IMR-90 (cell line): ENCODE measurements at regions not wholly inside any gene's neighbourhood (a gene's known extent, or its start where the extent isn't known, plus 50 kb on each side); places are given as distances from the start of the nearest gene placed in this dataset.

Experiments
- ATAC-seq: fragments of 200-7000 bp; cut with Tn5 transposase; 2 replicates; pipeline ENCODE4 v1.9.1; 2020; ENCODE audit warnings: low read depth, mild to moderate bottlenecking, moderate library complexity
- BruUV-seq: library from RNA; stranded (reverse); fragments of 400-500 nt; replicated peaks from 2 replicates; lab custom pipeline; 2021; lab: Mats Ljungman, UMichigan
- CTCF ChIA-PET: fragments of 300-600 bp; formaldehyde crosslinking; extraction: SDS; loops from one replicate; lab custom pipeline; 2021; ENCODE audit warnings: antibody characterized with exemption; lab: Yijun Ruan, JAX
- POLR2A ChIA-PET: fragments of 300-600 bp; sonication (Branson Sonifier 250); formaldehyde crosslinking; loops from one replicate; lab custom pipeline; 2022; ENCODE audit warnings: antibody characterized with exemption; ENCODE audit not compliant: unreplicated experiment; lab: Charles Lee
- DNase-seq: peaks from one replicate; pipeline ENCODE4 v3.0.0; 2013
- H2AFZ ChIP-seq: replicated peaks from 2 replicates; pipeline ENCODE3; 2013; ENCODE audit warnings: low read length, mild to moderate bottlenecking; ENCODE audit not compliant: poor library complexity
- H2AK5ac ChIP-seq: 2 replicates; pipeline ENCODE4 v1.6.1; 2013; ENCODE audit warnings: low read depth, low read length, inconsistent platforms
- H2AK9ac ChIP-seq: replicated peaks from 2 replicates; pipeline ENCODE3; 2013; ENCODE audit warnings: mild to moderate bottlenecking, low read depth, low read length, moderate library complexity; ENCODE audit not compliant: poor library complexity
- H2BK120ac ChIP-seq: 2 replicates; pipeline ENCODE4 v1.6.1; 2013; ENCODE audit warnings: low read depth, low read length, inconsistent platforms
- H2BK15ac ChIP-seq: 3 replicates; pipeline ENCODE4 v1.6.1; 2013; ENCODE audit warnings: low read depth, low read length, inconsistent platforms
- H2BK20ac ChIP-seq: 2 replicates; pipeline ENCODE4 v1.6.1; 2013; ENCODE audit warnings: low read depth, mild to moderate bottlenecking, inconsistent platforms, low read length, moderate library complexity
- H2BK5ac ChIP-seq: 2 replicates; pipeline ENCODE4 v1.6.1; 2013; ENCODE audit warnings: mild to moderate bottlenecking, low read depth, low read length, inconsistent platforms; ENCODE audit not compliant: poor library complexity, severe bottlenecking
- H3K14ac ChIP-seq: replicated peaks from 2 replicates; pipeline ENCODE4 v1.6.1; 2013; ENCODE audit warnings: low read depth, low read length, inconsistent platforms
- H3K18ac ChIP-seq: 2 replicates; pipeline ENCODE4 v1.6.1; 2013; ENCODE audit warnings: low read depth, low read length, control low read depth
- H3K23ac ChIP-seq: 2 replicates; pipeline ENCODE4 v1.6.1; 2013; ENCODE audit warnings: low read depth, low read length, inconsistent platforms
- H3K27ac ChIP-seq: 2 replicates; pipeline ENCODE4 v1.5.1; 2013; ENCODE audit warnings: mild to moderate bottlenecking, control low read depth, low read length; ENCODE audit not compliant: insufficient read depth
- H3K27me3 ChIP-seq: 2 replicates; pipeline ENCODE4 v1.6.1; 2013; ENCODE audit warnings: low read length; ENCODE audit not compliant: control insufficient read depth, insufficient read depth
- H3K36me3 ChIP-seq: 2 replicates; pipeline ENCODE4 v1.6.1; 2013; ENCODE audit warnings: low read length, mixed read lengths; ENCODE audit not compliant: control insufficient read depth, insufficient read depth
- H3K4ac ChIP-seq: 2 replicates; pipeline ENCODE4 v1.6.1; 2013; ENCODE audit warnings: low read depth, low read length, inconsistent platforms
- H3K4me1 ChIP-seq: 2 replicates; pipeline ENCODE4 v1.6.1; 2013; ENCODE audit warnings: low read length, mixed read lengths; ENCODE audit not compliant: control insufficient read depth, insufficient read depth
- H3K4me2 ChIP-seq: 2 replicates; pipeline ENCODE4 v1.6.1; 2013; ENCODE audit warnings: low read depth, mild to moderate bottlenecking, control low read depth, low read length, moderate library complexity
- H3K4me3 ChIP-seq: 2 replicates; pipeline ENCODE4 v1.5.1; 2013; ENCODE audit warnings: low read depth, mild to moderate bottlenecking, control low read depth, low read length, moderate library complexity; ENCODE audit not compliant: insufficient read depth
- H3K56ac ChIP-seq: 2 replicates; pipeline ENCODE4 v1.6.1; 2013; ENCODE audit warnings: low read length, inconsistent platforms; ENCODE audit not compliant: insufficient read depth; ENCODE audit errors: extremely low read depth
- H3K79me1 ChIP-seq, 2 experiments: 2 replicates each; pipeline ENCODE4 v1.6.1; 2013; ENCODE audit warnings: low read length in 2 of 2, inconsistent platforms in 1 of 2, low read depth in 1 of 2
- H3K9ac ChIP-seq: 2 replicates; pipeline ENCODE4 v1.6.1; 2013; ENCODE audit warnings: low read depth, low read length, control low read depth
- H3K9me1 ChIP-seq: 2 replicates; pipeline ENCODE4 v1.6.1; 2013; ENCODE audit warnings: low read length, inconsistent platforms; ENCODE audit not compliant: insufficient read depth
- H3K9me3 ChIP-seq: 2 replicates; pipeline ENCODE4 v1.6.1; 2013; ENCODE audit warnings: low read length; ENCODE audit not compliant: control insufficient read depth, insufficient read depth
- H4K20me1 ChIP-seq: 2 replicates; pipeline ENCODE4 v1.6.1; 2013; ENCODE audit warnings: low read length, inconsistent platforms; ENCODE audit not compliant: insufficient read depth
- H4K5ac ChIP-seq: 2 replicates; pipeline ENCODE4 v1.6.1; 2013; ENCODE audit warnings: mild to moderate bottlenecking, low read depth, low read length, control low read depth
- H4K8ac ChIP-seq, 2 experiments: 2 replicates each; pipeline ENCODE4 v1.6.1; 2013; ENCODE audit warnings: low read depth in 2 of 2, low read length in 2 of 2, control low read depth in 1 of 2, inconsistent platforms in 1 of 2
- H4K91ac ChIP-seq: 2 replicates; pipeline ENCODE4 v1.6.1; 2013; ENCODE audit warnings: low read depth, low read length, inconsistent platforms; ENCODE audit not compliant: insufficient read depth
- BHLHE40 ChIP-seq: fragments of 150-350 bp; IDR thresholded peaks from 2 replicates; pipeline ENCODE4 v1.6.1; 2016; ENCODE audit warnings: mild to moderate bottlenecking, low read depth, low read length
- CEBPB ChIP-seq: IDR thresholded peaks from 2 replicates; pipeline ENCODE4 v1.6.1; 2012; ENCODE audit warnings: low read depth, low read length, improper control_type of control experiment
- CTCF ChIP-seq: conservative IDR thresholded peaks from 2 replicates; pipeline ENCODE4 v1.5.1; 2012; ENCODE audit warnings: mild to moderate bottlenecking, low read depth, low read length, improper control_type of control experiment
- ELK1 ChIP-seq: fragments of 150-350 bp; IDR thresholded peaks from 2 replicates; pipeline ENCODE4 v1.6.1; 2016; ENCODE audit warnings: low read depth, mild to moderate bottlenecking, low read length, moderate library complexity, borderline replicate concordance
- FOS ChIP-seq: fragments of 150-350 bp; IDR thresholded peaks from 2 replicates; pipeline ENCODE4 v1.6.1; 2016; ENCODE audit warnings: low read depth, low read length
- MAFK ChIP-seq: IDR thresholded peaks from 2 replicates; pipeline ENCODE4 v1.6.1; 2012; ENCODE audit warnings: low read depth, low read length, improper control_type of control experiment
- MAZ ChIP-seq: IDR thresholded peaks from 2 replicates; pipeline ENCODE4 v1.6.1; 2012; ENCODE audit warnings: low read depth, mild to moderate bottlenecking, low read length, improper control_type of control experiment, moderate library complexity, borderline replicate concordance
- MXI1 ChIP-seq: IDR thresholded peaks from 2 replicates; pipeline ENCODE4 v1.6.1; 2012; ENCODE audit warnings: low read depth, mild to moderate bottlenecking, low read length, moderate library complexity, borderline replicate concordance
- NFE2L2 ChIP-seq: fragments of 150-350 bp; IDR thresholded peaks from 2 replicates; pipeline ENCODE4 v1.6.1; 2016; ENCODE audit warnings: low read depth, mild to moderate bottlenecking, low read length
- POLR2A ChIP-seq: IDR thresholded peaks from 2 replicates; pipeline ENCODE4 v1.6.1; 2012; ENCODE audit warnings: mild to moderate bottlenecking, low read depth, low read length
- RAD21 ChIP-seq: IDR thresholded peaks from 2 replicates; pipeline ENCODE4 v1.6.1; 2012; ENCODE audit warnings: low read length, improper control_type of control experiment
- RCOR1 ChIP-seq: IDR thresholded peaks from 2 replicates; pipeline ENCODE4 v1.6.1; 2012; ENCODE audit warnings: mild to moderate bottlenecking, low read length, improper control_type of control experiment; ENCODE audit not compliant: insufficient replicate concordance
- RFX5 ChIP-seq: IDR thresholded peaks from 2 replicates; pipeline ENCODE4 v1.8.0; 2012; ENCODE audit warnings: low read depth, mild to moderate bottlenecking, low read length, moderate library complexity
- SMC3 ChIP-seq: fragments of 150-350 bp; IDR thresholded peaks from 2 replicates; pipeline ENCODE4 v1.6.1; 2016; ENCODE audit warnings: low read depth, mild to moderate bottlenecking, antibody characterized with exemption, low read length, moderate library complexity
- USF2 ChIP-seq: fragments of 150-350 bp; IDR thresholded peaks from 2 replicates; pipeline ENCODE4 v1.6.1; 2017; ENCODE audit warnings: mild to moderate bottlenecking, antibody characterized with exemption, low read length, low read depth
- WGBS, 2 experiments: methylation state at CpG; one replicate each; pipeline versions ENCODE4 v1.1.5 to v1.1.7; 2013; ENCODE audit warnings: missing lambda C conversion rate in 2 of 2; ENCODE audit not compliant: insufficient read length in 1 of 2; ENCODE audit errors: extremely low coverage in 2 of 2; 5-methylcytosine and 5-hydroxymethylcytosine counted together
- dilution Hi-C: fragments of 300-500 bp; cut with HindIII; formaldehyde crosslinking; loops from one replicate; pipeline ENCODE4 v1.14.3; 2018; ENCODE audit warnings: low sequenced_read_pairs; ENCODE audit not compliant: unreplicated experiment
- in situ Hi-C: fragments of 300-500 bp; cut with MboI; formaldehyde crosslinking; loops from 3 replicates; pipeline ENCODE4 v1.14.3; 2019; ENCODE audit warnings: low sequenced_read_pairs, inconsistent platforms, mixed read lengths
- intact Hi-C: fragments of 100-400 bp; cut with micrococcal nuclease; formaldehyde crosslinking; loops from 2 replicates; pipeline ENCODE4 v1.10.0; 2022

- H3K27ac ChIP-seq: no peak overlapping the region
- no peak for TF ChIP-seq RFX5
- TF ChIP-seq RAD21: no peak
- no peak for TF ChIP-seq USF2
- no peak for TF ChIP-seq MAZ
- TF ChIP-seq POLR2A: no peak
- no peak for TF ChIP-seq BHLHE40
- no peak for TF ChIP-seq CTCF
- TF ChIP-seq MXI1: no peak
- TF ChIP-seq RCOR1: no peak
- TF ChIP-seq MAFK: no peak
- no peak for TF ChIP-seq SMC3
- TF ChIP-seq FOS: no peak
- TF ChIP-seq ELK1: no peak
- TF ChIP-seq CEBPB: no peak
- TF ChIP-seq NFE2L2: no peak
- CTCF ChIA-PET: no interaction called here
Measured at GRCh38 chr14:40004871-40005500, 572.8 kb upstream of the FBXO33 start.

More at GRCh38 chr14:40004871-40005500, 572.8 kb upstream of the FBXO33 start:
- no peak overlapping the region for H3K9ac ChIP-seq
- H2BK120ac ChIP-seq: no peak overlapping the region
- ATAC-seq (no peak), DNase-seq (no peak)
- no peak overlapping the region for H3K18ac ChIP-seq
- H3K4ac ChIP-seq: no peak overlapping the region
- no peak overlapping the region for H2AFZ ChIP-seq
- no peak overlapping the region for H3K4me2 ChIP-seq
- no peak overlapping the region for H2AK9ac ChIP-seq
- H3K36me3 ChIP-seq: no peaks in the 10 kb centered on the region
- no peak overlapping the region for H4K8ac ChIP-seq
- no peaks in the 10 kb centered on the region for H3K4me1 ChIP-seq
- in situ Hi-C loops: no loop called here
- no peak overlapping the region for H2BK15ac ChIP-seq
- H4K91ac ChIP-seq: no peak overlapping the region
- H3K27me3 ChIP-seq: no peaks in the 10 kb centered on the region
- dilution Hi-C loops: no loop called here
- WGBS, 2 experiments: no CpG with 5 or more reads among the region's 3 CpGs
- no peak overlapping the region for H4K5ac ChIP-seq
- H2AK5ac ChIP-seq: no peak overlapping the region
- no peaks in the 10 kb centered on the region for H3K9me1 ChIP-seq
- no peaks in the 10 kb centered on the region for H4K20me1 ChIP-seq
- no peak overlapping the region for H3K14ac ChIP-seq
- BruUV-seq: no TSS peak
- peaks cover 9% of the 10 kb centered on the region for H3K9me3 ChIP-seq
- no peaks in the 10 kb centered on the region for H3K79me1 ChIP-seq
- no peak overlapping the region for H3K4me3 ChIP-seq
- POLR2A ChIA-PET: no interaction called here
- H3K56ac ChIP-seq: no peak overlapping the region
- H2BK20ac ChIP-seq: no peak overlapping the region
- no peak overlapping the region for H3K23ac ChIP-seq
- H2BK5ac ChIP-seq: no peak overlapping the region
- intact Hi-C loops: no loop called here
